GM23338 (cell line): ENCODE measurements at regions not wholly inside any gene's neighbourhood (a gene's known extent, or its start where the extent isn't known, plus 50 kb on each side); places are given as distances from the start of the nearest gene placed in this dataset.

Experiments used
- ATAC-seq: fragments of 200-7000 bp; cut with Tn5 transposase; 3 replicates; pipeline ENCODE4 v1.9.1; 2020
- DNase-seq: peaks from one replicate; pipeline ENCODE4 v3.0.0-alpha.2; 2015; ENCODE audit warnings: low spot score
- H2AFZ ChIP-seq: fragments of 200-600 bp; sonication (generic); 2 replicates; pipeline ENCODE4 v1.8.0; 2016; ENCODE audit warnings: antibody characterized with exemption, mild to moderate bottlenecking, moderate library complexity
- H3F3A ChIP-seq: fragments of 200-600 bp; sonication (generic); replicated peaks from 2 replicates; pipeline ENCODE4 v1.8.0; 2017; ENCODE audit warnings: antibody characterized with exemption, mixed run types, low read depth
- H3K27ac ChIP-seq: fragments of 200-600 bp; sonication (generic); 2 replicates; pipeline ENCODE4 v1.6.1; 2016; ENCODE audit warnings: low read depth
- H3K27me3 ChIP-seq: fragments of 200-600 bp; sonication (generic); 2 replicates; pipeline ENCODE4 v1.8.0; 2016; ENCODE audit warnings: mild to moderate bottlenecking, mixed run types, moderate library complexity; ENCODE audit not compliant: insufficient read depth
- H3K36me3 ChIP-seq: fragments of 200-600 bp; sonication (generic); 2 replicates; pipeline ENCODE4 v1.8.0; 2016; ENCODE audit warnings: mild to moderate bottlenecking; ENCODE audit not compliant: insufficient read depth
- H3K4me1 ChIP-seq: fragments of 200-600 bp; sonication (generic); 2 replicates; pipeline ENCODE4 v1.8.0; 2016; ENCODE audit warnings: mild to moderate bottlenecking, moderate library complexity; ENCODE audit not compliant: insufficient read depth
- H3K4me2 ChIP-seq: fragments of 200-600 bp; sonication (generic); 2 replicates; pipeline ENCODE4 v1.7.1; 2017; ENCODE audit warnings: mixed run types
- H3K4me3 ChIP-seq: fragments of 200-600 bp; sonication (generic); 2 replicates; pipeline ENCODE4 v1.6.1; 2016; ENCODE audit warnings: mixed run types
- H3K79me2 ChIP-seq: fragments of 200-600 bp; sonication (generic); replicated peaks from 2 replicates; pipeline ENCODE4 v1.8.0; 2017; ENCODE audit warnings: mild to moderate bottlenecking; ENCODE audit not compliant: insufficient read depth
- H3K9me2 ChIP-seq: fragments of 200-600 bp; sonication (generic); 2 replicates; pipeline ENCODE4 v1.8.0; 2017; ENCODE audit not compliant: insufficient read depth
- H4K20me1 ChIP-seq: fragments of 200-600 bp; sonication (generic); replicated peaks from 2 replicates; pipeline ENCODE4 v1.8.0; 2017; ENCODE audit warnings: mild to moderate bottlenecking; ENCODE audit not compliant: insufficient read depth
- H3K27ac Mint-ChIP-seq: 2 replicates; pipeline ENCODE4 v1.8.0; 2020; ENCODE audit warnings: inconsistent platforms, mild to moderate bottlenecking, moderate library complexity, mixed read lengths
- H3K27me3 Mint-ChIP-seq: 3 replicates; pipeline ENCODE4 v1.8.0; 2022; ENCODE audit warnings: low read depth, mild to moderate bottlenecking, moderate library complexity, mixed read lengths, inconsistent platforms; ENCODE audit not compliant: insufficient read depth, poor library complexity
- H3K36me3 Mint-ChIP-seq: 3 replicates; pipeline ENCODE4 v1.8.0; 2021; ENCODE audit warnings: low read depth, mild to moderate bottlenecking, inconsistent platforms, moderate library complexity, mixed read lengths
- H3K4me1 Mint-ChIP-seq: 3 replicates; pipeline ENCODE4 v1.8.0; 2020; ENCODE audit warnings: mild to moderate bottlenecking, inconsistent platforms, mixed read lengths
- H3K4me3 Mint-ChIP-seq: 3 replicates; pipeline ENCODE4 v1.8.0; 2021; ENCODE audit warnings: moderate library complexity, mild to moderate bottlenecking, inconsistent platforms, mixed read lengths
- H3K9me3 Mint-ChIP-seq: 3 replicates; pipeline ENCODE4 v1.8.0; 2020; ENCODE audit warnings: moderate library complexity, mild to moderate bottlenecking, inconsistent platforms, mixed read lengths
- CREB1 ChIP-seq: fragments of 250-450 bp; sonication (Bioruptor Pico); IDR thresholded peaks from 2 replicates; pipeline ENCODE4 v1.5.0; 2020; ENCODE audit warnings: low read depth, mild to moderate bottlenecking, moderate library complexity
- CTCF ChIP-seq, 2 experiments: fragments of 200-600 bp in 1 of 2; sonication (generic) in 1 of 2; conservative IDR thresholded peaks; 2 replicates each; pipeline versions ENCODE4 v1.5.1 to v1.6.1; 2016 to 2017; ENCODE audit warnings: antibody characterized with exemption in 2 of 2, low read depth in 2 of 2, mild to moderate bottlenecking in 2 of 2, moderate library complexity in 1 of 2
- NANOG ChIP-seq: IDR thresholded peaks from 2 replicates; pipeline ENCODE4 v1.6.1; 2016; ENCODE audit warnings: antibody characterized with exemption, borderline replicate concordance
- STAT1 ChIP-seq: IDR thresholded peaks from one replicate; pipeline ENCODE4 v1.6.1; 2016; ENCODE audit warnings: antibody characterized with exemption; ENCODE audit not compliant: unreplicated experiment
- TF ChIP-seq, protein P1 (sequence below): fragments of 250-450 bp; sonication (Bioruptor Pico); IDR thresholded peaks from 2 replicates; pipeline ENCODE4 v1.5.0; 2020; ENCODE audit warnings: mild to moderate bottlenecking, moderate library complexity

- Histone ChIP-seq H3K4me3 (no peak overlapping the region), H3K27me3 (no peaks in the 10 kb centered on the region), H3K36me3 (no peaks in the 10 kb centered on the region), H3K27ac (no peak overlapping the region), H4K20me1 (no peaks in the 10 kb centered on the region), H3F3A (no peaks in the 10 kb centered on the region), H3K4me2 (no peak overlapping the region), H3K79me2 (no peaks in the 10 kb centered on the region), H2AFZ (no peak overlapping the region), H3K4me1 (no peaks in the 10 kb centered on the region), H3K9me2 (0 out of 2 replicates have a peak, but pooled peaks cover 3% of the 10 kb centered on the region)
- H3K4me3 Mint-ChIP-seq = no peak overlapping the region
- H3K4me1 Mint-ChIP-seq = no peaks in the 10 kb centered on the region
- ATAC-seq (no peak), DNase-seq (no peak)
- peaks cover under 1% of the 10 kb centered on the region for H3K27me3 Mint-ChIP-seq
- no peaks in the 10 kb centered on the region for H3K36me3 Mint-ChIP-seq
- H3K9me3 Mint-ChIP-seq = no peaks in the 10 kb centered on the region
- H3K27ac Mint-ChIP-seq = no peak overlapping the region
- no peak for TF ChIP-seq CREB1 (CRISPR knock-in tag)
- TF ChIP-seq NANOG = no peak
These were observed 155.6 kb downstream of the METTL4 start for GRCh38 chr18:2415656-2416055.

DNA sequence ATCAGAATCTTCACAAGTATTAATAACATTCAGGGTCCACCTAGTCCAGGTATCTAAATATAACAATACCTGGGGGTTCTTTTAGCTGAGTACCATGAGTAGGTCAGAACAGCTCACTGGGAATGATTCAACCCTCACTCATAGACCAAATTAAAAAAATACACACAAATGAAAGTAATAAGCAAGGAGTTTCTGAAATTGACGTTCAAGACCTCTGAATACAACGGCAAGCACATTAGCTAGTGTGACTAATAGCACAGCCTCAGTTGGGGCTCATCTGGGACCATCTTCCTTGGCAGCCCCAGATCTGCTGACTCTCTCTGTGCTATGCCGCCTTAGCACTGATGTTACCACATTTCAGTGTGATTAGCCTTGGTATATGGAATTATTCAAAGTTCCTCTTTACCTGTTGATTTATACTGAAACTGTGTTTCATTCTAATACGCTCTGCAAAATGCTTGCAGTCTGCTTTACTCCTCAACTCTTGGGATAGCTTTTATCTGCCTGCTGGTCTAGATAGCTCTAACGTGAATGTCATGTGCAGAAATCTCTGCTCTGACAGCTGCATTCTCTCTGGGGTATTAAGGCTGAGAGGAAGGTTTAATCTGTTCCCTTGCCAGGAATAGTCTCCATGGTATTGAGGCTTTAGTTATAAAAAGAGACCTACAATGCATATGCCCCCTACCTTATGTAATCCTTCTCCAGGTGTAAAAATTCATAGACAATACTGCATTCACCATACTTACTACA, 153.3 kb downstream of the METTL4 start:
- TF ChIP-seq STAT1 (no peak), CTCF (conservative IDR thresholded peaks at IDR 0.05; ENCODE audit: low read depth in 2 of 2) (no peak), CREB1 (CRISPR knock-in tag) (no peak)
- no peaks in the 10 kb centered on the region for H3F3A ChIP-seq
- no peaks in the 10 kb centered on the region for H3K36me3 ChIP-seq
- no peaks in the 10 kb centered on the region for H3K27me3 ChIP-seq
- 0 out of 2 replicates have a peak, but pooled peaks cover 3% of the 10 kb centered on the region for H3K9me2 ChIP-seq
- no peak for ATAC-seq
- DNase-seq = no peak
- H4K20me1 ChIP-seq = no peaks in the 10 kb centered on the region
- H2AFZ ChIP-seq = no peak overlapping the region
- no peaks in the 10 kb centered on the region for H3K79me2 ChIP-seq
- no peak overlapping the region for H3K27ac ChIP-seq
- H3K4me3 ChIP-seq = no peak overlapping the region
- H3K9me3 Mint-ChIP-seq = no peaks in the 10 kb centered on the region
- no peak overlapping the region for H3K4me2 ChIP-seq
- H3K36me3 Mint-ChIP-seq = no peaks in the 10 kb centered on the region
- peaks cover 1% of the 10 kb centered on the region for H3K27me3 Mint-ChIP-seq
- H3K4me1 Mint-ChIP-seq = no peaks in the 10 kb centered on the region; the same call in 2 of the 3 replicates
- H3K27ac Mint-ChIP-seq = no peak overlapping the region
- H3K4me3 Mint-ChIP-seq = no peak overlapping the region
- no peaks in the 10 kb centered on the region for H3K4me1 ChIP-seq

GRCh38 chr18:2420367-2420766, 150.9 kb downstream of the METTL4 start:
- 0 out of 2 replicates have a peak, but pooled peaks cover 3% of the 10 kb centered on the region for H3K9me2 ChIP-seq
- TF ChIP-seq, protein P1, sequence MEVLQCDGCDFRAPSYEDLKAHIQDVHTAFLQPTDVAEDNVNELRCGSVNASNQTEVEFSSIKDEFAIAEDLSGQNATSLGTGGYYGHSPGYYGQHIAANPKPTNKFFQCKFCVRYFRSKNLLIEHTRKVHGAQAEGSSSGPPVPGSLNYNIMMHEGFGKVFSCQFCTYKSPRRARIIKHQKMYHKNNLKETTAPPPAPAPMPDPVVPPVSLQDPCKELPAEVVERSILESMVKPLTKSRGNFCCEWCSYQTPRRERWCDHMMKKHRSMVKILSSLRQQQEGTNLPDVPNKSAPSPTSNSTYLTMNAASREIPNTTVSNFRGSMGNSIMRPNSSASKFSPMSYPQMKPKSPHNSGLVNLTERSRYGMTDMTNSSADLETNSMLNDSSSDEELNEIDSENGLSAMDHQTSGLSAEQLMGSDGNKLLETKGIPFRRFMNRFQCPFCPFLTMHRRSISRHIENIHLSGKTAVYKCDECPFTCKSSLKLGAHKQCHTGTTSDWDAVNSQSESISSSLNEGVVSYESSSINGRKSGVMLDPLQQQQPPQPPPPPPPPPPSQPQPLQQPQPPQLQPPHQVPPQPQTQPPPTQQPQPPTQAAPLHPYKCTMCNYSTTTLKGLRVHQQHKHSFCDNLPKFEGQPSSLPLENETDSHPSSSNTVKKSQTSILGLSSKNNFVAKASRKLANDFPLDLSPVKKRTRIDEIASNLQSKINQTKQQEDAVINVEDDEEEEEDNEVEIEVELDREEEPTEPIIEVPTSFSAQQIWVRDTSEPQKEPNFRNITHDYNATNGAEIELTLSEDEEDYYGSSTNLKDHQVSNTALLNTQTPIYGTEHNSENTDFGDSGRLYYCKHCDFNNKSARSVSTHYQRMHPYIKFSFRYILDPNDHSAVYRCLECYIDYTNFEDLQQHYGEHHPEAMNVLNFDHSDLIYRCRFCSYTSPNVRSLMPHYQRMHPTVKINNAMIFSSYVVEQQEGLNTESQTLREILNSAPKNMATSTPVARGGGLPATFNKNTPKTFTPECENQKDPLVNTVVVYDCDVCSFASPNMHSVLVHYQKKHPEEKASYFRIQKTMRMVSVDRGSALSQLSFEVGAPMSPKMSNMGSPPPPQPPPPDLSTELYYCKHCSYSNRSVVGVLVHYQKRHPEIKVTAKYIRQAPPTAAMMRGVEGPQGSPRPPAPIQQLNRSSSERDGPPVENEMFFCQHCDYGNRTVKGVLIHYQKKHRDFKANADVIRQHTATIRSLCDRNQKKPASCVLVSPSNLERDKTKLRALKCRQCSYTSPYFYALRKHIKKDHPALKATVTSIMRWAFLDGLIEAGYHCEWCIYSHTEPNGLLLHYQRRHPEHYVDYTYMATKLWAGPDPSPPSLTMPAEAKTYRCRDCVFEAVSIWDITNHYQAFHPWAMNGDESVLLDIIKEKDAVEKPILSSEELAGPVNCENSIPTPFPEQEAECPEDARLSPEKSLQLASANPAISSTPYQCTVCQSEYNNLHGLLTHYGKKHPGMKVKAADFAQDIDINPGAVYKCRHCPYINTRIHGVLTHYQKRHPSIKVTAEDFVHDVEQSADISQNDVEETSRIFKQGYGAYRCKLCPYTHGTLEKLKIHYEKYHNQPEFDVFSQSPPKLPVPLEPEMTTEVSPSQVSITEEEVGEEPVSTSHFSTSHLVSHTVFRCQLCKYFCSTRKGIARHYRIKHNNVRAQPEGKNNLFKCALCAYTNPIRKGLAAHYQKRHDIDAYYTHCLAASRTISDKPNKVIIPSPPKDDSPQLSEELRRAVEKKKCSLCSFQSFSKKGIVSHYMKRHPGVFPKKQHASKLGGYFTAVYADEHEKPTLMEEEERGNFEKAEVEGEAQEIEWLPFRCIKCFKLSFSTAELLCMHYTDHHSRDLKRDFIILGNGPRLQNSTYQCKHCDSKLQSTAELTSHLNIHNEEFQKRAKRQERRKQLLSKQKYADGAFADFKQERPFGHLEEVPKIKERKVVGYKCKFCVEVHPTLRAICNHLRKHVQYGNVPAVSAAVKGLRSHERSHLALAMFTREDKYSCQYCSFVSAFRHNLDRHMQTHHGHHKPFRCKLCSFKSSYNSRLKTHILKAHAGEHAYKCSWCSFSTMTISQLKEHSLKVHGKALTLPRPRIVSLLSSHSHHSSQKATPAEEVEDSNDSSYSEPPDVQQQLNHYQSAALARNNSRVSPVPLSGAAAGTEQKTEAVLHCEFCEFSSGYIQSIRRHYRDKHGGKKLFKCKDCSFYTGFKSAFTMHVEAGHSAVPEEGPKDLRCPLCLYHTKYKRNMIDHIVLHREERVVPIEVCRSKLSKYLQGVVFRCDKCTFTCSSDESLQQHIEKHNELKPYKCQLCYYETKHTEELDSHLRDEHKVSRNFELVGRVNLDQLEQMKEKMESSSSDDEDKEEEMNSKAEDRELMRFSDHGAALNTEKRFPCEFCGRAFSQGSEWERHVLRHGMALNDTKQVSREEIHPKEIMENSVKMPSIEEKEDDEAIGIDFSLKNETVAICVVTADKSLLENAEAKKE (CRISPR knock-in tag) = no peak
- H3K4me2 ChIP-seq = no peak overlapping the region
- no peak overlapping the region for H3K4me3 Mint-ChIP-seq
- H3K4me1 Mint-ChIP-seq = no peaks in the 10 kb centered on the region; the same call in 2 of the 3 replicates
- H2AFZ ChIP-seq = peak overlapping the region; percentile 69; the same call in 1 of the 2 replicates
- DNase-seq = peak; percentile 3
- H3K36me3 ChIP-seq = no peaks in the 10 kb centered on the region
- H3K9me3 Mint-ChIP-seq = no peaks in the 10 kb centered on the region
- H3K27ac ChIP-seq = no peak overlapping the region
- H3K27me3 ChIP-seq = no peaks in the 10 kb centered on the region
- H3K4me3 ChIP-seq = no peak overlapping the region
- no peaks in the 10 kb centered on the region for H3K4me1 ChIP-seq
- H3K27ac Mint-ChIP-seq = no peak overlapping the region
- peaks cover 1% of the 10 kb centered on the region for H3K27me3 Mint-ChIP-seq
- ATAC-seq = no peak
- no peaks in the 10 kb centered on the region for H3K79me2 ChIP-seq
- H3F3A ChIP-seq = no peaks in the 10 kb centered on the region
- H3K36me3 Mint-ChIP-seq = no peaks in the 10 kb centered on the region
- no peaks in the 10 kb centered on the region for H4K20me1 ChIP-seq
